ENCODE measurements at regions not wholly inside any gene's neighbourhood (a gene's known extent, or its start where the extent isn't known, plus 50 kb on each side); places are given as distances from the start of the nearest gene placed in this dataset.

GRCh38 chr6:119521251-119521650 is 171.7 kb upstream of the MAN1A1 start:
- no peak for TF ChIP-seq HNRNPK (IDR thresholded peaks at IDR 0.05; ENCODE audit: low read depth, low read length, poor library complexity, severe bottlenecking)
- TF ChIP-seq, protein P1, sequence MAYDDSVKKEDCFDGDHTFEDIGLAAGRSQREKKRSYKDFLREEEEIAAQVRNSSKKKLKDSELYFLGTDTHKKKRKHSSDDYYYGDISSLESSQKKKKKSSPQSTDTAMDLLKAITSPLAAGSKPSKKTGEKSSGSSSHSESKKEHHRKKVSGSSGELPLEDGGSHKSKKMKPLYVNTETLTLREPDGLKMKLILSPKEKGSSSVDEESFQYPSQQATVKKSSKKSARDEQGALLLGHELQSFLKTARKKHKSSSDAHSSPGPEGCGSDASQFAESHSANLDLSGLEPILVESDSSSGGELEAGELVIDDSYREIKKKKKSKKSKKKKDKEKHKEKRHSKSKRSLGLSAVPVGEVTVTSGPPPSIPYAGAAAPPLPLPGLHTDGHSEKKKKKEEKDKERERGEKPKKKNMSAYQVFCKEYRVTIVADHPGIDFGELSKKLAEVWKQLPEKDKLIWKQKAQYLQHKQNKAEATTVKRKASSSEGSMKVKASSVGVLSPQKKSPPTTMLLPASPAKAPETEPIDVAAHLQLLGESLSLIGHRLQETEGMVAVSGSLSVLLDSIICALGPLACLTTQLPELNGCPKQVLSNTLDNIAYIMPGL (CRISPR knock-in tag; IDR thresholded peaks at IDR 0.05; ENCODE audit: borderline replicate concordance in 1 of 2, low read depth in 1 of 2) = no peak
